GM19324 (cell line): ENCODE measurements at regions not wholly inside any gene's neighbourhood (a gene's known extent, or its start where the extent isn't known, plus 50 kb on each side); places are given as distances from the start of the nearest gene placed in this dataset.
"Not testable (repeated sequence)": the region's sequence is repeated elsewhere in the genome, so short reads cannot be mapped to it uniquely, and the experiment has no call there.

ENCODE experiments used
- ATAC-seq: cut with Tn5 transposase; IDR thresholded peaks from one replicate; pipeline ENCODE4 v1.9.1; 2021; ENCODE audit warnings: mild to moderate bottlenecking, moderate library complexity; ENCODE audit not compliant: unreplicated experiment, low FRiP score

DNA sequence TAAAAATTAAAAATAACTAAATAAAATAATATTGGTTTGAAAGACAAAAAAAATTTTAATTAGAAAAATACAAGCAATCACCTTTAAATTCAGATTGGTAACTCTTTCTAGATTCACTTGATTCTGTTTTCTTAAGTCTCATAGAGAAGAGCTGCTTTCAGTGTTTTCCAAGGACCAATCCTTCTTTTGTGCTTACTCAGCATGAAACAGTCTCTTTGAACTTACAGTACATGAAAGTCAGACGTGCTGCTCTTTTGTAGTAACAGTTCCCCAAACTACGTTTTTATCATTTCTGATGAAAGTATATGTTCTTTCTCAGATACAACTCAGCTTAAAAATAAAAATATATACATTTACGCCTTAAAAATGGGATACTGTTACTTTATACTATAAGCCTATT lies 171.9 kb upstream of the CCDC54 start:
- no peak for ATAC-seq

DNA sequence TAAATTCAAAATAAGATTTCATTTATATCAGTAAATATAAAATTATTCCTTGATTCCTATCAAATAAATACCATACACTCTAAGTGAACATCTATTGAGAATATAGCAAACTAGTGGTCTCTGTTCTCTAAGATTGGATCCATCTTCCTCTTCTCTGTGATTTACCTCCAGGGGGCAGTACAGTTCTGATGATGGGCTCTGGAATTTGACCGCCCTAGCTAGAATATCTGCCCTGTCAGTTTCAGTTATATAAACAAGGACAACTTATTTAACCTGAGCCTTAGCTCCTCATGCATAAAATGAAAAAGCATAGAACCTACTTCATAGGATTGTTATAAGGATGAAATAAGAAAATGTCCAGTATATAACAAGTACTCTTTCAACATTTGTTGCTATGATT lies 171.1 kb upstream of the CCDC54 start:
- ATAC-seq, result no peak

DNA sequence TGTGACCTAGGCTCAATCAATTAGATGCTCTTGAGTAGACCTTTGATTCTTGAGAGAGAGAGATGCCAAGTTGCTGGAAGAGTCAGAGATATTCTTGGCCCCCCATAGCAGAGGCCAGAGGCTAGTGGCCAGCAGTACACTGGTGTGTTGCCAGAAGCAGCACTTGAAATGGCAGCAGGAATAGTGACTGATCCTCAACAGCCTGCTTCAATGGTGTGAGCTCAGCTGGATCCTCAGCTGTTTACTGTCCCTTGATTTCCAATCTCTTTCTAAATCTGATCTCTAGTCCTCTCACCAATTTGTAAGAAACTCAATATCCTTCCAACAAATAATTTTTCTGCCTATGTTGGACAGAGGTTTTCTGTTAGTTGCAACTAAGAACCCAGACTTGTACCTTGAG lies 170.3 kb upstream of the CCDC54 start:
- ATAC-seq, result no peak

DNA sequence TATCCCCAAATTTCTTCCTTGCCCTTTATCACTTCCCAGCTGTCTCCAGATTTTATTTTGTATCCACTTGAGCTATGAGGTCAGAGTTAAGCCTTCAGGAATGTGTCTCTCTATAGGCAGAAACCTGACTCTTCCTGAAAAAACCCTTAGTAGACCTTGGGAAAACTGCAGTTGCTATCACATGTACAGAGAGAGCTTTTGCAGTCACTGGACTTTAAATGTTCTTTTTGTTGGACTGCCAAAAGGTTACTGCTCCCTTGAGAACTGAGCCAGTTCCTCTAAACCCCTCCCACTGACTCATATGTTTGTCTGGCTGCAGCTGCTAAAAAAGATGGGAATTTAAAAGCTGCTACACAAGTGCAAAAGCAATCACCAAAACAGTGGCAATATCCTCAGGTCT lies 169.1 kb upstream of the CCDC54 start:
- ATAC-seq, result no peak

DNA sequence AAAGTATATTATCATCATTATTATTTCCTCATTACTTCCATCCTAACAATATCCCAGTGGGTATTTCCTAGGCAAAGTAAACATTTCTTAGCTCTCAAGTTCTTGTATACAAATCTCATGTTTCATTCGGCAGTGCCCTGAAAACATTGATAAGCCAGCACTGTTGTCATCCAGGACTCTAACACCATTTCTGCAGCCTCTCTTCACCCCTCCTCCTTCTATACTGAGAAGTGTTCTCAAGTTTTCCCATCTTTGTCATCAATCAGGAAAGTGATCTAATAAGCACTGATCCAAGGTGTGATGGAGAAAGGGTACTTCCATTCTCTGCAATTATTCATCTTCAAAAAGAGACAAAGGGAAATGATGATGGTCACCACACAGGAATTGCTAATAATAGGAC lies 168.4 kb upstream of the CCDC54 start:
- no peak for ATAC-seq

DNA sequence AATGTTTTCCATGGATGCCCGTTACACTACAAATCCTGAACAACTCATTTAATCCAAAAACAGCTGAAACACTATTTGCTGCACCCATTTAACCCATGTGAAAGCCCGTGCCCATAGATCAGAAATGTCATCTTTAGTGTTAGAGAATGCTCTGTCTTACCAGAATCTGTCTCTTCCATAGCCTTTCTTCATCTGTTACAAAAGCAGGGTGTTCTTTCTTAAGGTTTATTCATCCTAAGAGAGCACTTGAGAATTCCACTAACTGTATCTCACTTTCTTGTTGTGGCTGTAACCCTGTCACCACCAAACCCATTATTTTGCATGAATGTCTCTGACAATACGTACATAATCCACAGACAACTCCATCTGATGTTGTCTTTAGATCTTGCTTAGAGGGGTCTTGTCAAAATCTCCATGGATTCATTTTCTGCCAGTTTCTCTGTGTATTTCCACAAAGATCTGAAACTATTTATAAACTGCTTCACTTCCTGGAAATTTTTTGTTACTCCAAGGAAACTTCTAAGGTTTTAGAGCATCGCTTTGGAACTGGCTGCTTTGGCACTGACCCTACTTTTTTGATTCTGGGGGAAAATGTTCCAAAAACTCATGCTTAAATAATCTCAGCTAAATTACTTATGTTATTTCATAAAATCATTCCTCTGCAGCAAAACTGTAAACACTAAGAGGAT lies 167.8 kb upstream of the CCDC54 start:
- ATAC-seq, result no peak

DNA sequence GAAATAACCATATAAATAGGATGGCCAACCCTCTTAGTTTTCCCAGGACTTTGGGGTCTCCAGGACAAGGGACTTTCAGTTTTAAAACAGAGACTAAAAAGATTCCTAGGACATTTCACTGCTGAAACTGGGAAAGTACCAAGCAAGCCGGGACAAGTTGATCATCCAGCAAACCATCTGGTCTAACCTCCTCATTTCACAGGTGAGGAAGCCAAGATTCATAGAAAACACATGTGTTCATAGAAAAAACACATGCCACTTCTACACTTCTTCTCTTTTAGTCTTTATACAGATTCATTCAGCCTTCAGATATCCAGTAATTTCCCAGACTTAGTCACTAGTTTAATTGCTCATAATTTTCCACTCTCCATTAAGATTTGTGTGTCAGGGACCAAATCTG lies 165.6 kb upstream of the CCDC54 start:
- no peak for ATAC-seq

DNA sequence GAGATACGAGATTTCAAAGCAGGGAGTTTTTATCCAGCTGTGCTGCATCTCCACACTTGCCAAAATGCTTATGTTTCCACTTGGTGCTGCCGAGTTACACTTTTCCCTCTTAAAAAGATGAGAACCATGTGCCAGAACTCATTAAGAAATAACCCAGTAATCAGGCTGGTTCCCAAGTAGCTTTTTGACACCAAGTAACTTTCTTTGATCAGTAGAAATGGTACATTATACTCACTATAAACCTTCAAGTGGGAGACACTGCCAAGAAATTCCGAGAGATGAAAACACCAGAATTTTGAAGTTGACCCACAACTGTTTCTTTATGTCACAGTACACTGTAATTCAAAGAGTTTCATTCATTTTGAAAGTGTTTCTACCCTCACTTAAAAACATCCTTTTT lies 164.6 kb upstream of the CCDC54 start:
- ATAC-seq, result no peak

DNA sequence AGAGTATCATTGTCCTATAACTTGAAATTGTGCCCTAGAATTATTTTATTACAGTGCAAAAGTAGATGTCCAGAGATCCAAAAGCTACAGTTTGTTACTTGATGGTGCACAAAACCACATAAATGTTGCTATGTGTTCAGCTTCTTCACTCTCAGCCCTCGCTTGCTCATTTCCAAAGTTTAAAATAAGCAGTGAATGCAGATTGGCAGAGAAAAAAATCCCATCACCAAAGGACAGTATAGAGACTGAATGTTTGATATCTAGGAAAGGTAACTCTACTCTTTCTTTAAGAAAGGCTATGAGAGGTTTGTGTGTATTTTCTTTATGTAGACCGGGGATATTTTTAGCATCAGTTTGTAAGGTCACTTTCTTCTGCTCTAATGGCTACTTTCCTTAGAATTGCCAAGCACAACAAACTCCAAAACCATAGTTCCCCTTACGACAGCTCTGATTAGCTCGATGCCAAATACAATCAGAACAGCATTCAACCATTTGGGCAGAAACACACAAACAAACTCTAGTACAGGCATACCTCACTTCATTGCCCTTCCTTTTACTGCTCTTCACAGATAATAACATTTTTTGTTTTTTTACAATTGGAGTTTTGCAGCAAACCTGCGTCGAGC lies 164.1 kb upstream of the CCDC54 start:
- no peak for ATAC-seq

DNA sequence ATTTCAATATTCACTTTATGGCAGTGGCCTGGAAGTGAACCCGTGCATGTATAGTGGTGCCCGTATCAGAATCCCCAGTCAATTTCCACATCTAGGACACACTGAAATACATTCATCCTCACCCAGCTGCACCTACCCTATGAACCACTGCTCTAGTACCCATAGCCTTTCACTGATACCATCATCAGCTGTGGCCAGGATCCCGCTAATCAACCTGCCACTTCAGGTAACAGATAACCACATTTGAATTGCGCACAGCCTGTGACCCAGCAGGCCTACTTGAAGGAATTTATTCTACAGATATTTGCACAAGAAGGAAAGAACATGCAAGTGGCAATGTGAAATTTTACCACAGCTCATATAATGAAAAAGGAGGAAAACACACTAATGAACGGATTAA lies 161.0 kb upstream of the CCDC54 start:
- no peak for ATAC-seq

DNA sequence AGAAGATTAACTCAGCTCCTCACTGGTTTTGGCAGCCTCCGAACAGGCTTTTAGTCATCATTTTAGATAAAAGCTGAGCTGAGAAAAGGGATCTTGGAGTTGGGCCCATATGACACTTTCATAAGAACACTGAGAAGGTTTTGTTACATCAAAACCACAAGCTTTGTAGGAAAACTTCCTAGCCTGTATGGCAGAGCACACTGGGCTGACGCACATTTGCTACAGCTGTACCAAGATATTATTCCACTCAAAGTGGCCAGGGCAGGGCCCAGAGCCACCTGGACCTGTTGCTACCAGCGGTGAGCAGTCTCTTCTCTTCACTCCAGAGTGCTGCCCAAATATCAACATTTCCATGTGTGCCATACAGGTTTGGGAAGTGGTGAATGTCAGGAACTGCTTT lies 160.5 kb upstream of the CCDC54 start:
- ATAC-seq, result no peak

DNA sequence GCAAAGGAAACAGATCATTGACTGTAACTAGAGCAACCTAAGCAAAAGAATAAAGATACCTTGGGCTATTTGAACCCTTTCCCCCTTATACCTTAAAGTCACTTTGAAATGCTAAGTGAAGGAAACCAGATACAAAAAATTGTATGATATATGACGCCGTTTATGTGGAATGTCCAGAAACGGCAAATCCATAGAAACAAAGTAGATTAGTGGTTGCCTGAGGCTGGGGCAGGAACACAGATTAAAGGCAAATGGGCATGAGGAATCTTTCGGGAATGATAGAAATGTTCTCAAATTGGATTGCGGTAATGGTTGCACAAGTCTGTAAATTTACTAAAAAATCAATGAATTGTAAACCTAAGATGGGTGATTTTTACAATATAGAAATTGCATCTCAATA lies 160.1 kb upstream of the CCDC54 start:
- ATAC-seq, result no peak

DNA sequence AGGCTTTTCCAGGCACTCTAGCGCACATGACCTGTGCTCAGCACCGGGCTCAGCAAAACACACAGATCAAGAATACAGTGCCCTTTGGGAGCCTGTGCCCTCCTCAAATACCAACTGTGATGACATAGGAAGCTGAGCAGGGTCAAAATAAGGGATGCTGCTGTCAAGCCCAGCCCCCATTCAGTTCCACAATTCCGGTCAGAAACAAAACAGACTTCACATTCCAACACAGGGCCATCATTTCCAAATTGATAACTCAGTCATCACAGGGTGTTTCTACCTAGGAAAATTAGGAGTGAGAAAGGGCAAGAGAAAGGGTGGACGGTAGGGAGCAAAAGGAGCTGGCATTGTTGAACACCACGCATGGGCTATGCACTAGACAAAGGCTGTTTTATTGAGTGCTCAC lies 158.4 kb upstream of the CCDC54 start:
- ATAC-seq, result no peak

DNA sequence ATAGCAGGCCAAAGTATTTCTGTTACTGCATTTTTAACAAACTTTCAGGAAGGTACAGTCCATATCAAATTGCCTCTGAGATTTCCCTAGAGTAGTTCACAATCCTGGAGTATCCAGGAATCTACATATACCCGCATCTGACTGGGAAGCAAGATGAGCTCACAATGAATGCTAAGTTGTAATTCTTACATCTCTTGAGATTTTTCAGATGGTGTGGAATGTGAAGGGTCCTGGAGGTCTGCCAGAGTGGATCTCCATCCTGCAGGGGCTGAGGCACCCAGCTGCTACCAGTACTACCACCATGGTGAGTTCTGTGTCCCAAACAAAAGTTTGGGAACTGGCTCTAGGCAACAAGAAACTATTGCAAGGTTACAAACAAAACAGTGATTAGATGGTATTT lies 156.7 kb upstream of the CCDC54 start:
- no peak for ATAC-seq

DNA sequence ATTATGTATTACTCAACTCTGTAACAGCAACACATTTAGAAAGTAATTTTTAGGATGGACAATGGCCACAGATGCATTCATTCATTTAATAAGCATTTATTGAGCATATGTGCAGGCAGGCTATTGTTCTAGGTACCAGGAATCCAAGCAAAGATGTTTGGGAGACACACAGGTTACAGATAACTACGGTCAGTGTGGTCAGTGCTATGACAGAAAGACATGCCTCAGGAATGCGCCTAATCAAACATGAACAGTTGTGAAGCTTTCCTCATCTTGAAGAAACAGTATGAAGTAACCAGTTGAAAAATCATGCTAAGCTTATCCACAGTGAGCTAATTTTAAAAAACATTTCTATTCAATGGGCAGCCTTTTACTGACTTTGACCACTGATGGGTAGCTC lies 155.4 kb upstream of the CCDC54 start:
- no peak for ATAC-seq

DNA sequence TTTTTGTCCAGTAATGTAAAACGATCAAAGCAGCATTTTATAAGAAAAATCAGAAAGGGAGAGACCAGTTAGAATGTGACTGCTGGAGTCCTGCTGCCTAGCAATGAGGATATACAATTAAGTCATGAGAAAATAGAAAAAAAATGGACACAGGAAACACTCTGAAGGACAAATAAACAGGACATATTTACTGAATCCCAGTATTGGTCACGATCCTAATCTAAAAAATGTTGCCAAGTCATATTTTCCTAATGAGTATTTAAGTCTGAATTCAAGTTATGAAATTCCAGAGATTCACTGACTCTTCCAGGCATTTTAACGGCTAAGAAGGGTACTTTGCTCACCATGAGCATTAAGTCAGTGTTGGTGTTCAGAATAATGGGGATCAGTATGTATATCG lies 154.3 kb upstream of the CCDC54 start:
- no peak for ATAC-seq

DNA sequence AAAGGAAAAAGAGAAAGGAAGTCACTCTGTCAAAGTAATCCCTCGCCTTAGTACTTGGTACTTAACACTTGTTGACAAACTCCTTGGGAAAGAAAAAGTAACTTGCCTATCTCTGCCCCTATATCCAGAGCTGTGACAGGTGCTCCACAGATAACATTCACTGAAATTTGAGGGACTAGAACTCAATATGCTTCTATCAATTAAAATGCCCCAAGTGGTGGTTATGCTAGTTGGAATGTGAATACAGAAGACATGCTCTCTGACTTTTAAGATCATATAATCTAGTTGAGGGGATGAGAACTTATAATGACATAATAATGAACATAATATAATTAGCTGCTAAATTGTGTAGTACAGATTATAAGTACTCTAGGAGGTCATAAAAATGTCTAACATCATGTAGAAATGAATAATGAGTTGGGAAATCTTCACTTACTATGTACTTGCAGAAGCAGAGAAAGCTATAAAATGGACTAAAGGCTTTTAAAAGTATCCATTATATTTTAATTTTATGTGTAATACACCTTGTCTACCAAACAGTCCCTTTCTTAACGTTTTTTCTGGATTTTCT lies 153.1 kb upstream of the CCDC54 start:
- ATAC-seq, result no peak

DNA sequence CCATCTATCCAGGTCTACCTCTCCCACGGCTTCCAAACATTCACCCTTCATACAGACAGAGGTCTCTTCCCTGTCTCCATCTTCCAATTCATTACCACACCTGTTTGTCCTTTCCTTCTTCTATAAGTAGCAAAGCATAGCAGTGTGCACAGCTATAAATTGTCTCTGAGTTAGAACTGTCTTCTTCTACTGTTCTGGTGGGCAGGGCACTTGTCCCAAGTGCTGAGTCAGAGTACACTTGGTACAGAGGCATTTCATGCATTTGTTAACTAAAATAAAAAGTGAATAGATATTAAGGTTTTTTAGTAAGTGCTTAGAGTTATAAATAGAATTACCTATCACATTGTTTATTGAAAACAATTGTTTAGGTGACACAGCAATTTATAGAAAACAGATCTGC lies 150.1 kb upstream of the CCDC54 start:
- ATAC-seq, result no peak

DNA sequence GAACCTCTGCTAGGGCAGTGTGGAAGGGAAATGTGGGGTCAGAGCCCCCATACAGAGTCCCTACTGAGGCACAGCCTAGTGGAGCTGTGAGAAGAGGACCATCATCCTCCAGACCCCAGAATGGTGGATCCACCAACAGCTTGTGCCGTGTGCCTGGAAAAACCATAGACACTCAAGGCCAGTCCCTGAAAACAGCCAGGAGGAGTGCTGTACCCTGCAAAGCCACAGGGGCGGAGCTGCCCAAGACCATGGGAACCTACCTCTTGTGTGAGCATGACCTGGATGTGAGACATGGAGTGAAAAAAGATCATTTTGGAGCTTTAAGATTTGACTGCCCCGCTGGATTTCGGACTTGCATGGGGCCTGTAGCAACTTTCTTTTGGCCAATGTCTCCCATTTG lies 143.4 kb upstream of the CCDC54 start:
- not testable (repeated sequence) for ATAC-seq

DNA sequence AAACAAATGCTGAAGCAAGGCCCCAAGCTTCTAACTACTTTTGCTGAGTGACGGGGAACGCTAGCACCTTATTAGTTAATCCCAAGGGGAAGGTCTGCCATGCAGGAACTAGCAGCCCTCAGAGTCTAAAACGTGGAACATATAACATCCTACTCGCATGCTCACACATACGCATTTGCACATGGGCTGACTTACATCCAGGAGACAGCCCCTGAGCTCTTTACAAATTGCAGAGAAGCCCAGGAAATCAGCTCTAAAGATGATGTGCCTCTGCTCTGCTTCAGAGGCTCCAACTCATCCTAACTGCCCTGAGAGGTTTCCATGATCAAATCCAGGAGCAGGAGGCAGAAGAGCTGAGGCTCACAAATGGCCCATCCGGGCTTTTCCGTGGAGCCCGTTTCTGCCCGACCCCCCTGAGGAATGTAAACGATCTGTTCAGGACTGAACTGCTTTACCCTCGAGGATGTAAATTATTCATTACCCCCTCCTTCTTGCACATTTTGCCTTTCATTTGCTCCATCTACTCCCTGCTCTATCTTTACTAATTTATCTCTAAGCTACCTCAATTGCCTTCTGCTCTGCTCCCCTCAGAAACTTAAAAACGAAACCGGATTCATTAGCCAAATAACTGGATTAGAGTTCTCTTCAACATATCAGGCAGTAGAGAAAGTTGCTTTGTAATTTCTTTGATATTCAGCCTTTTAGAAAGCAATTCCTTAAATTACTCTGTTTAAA lies 141.9 kb upstream of the CCDC54 start:
- ATAC-seq, result no peak

DNA sequence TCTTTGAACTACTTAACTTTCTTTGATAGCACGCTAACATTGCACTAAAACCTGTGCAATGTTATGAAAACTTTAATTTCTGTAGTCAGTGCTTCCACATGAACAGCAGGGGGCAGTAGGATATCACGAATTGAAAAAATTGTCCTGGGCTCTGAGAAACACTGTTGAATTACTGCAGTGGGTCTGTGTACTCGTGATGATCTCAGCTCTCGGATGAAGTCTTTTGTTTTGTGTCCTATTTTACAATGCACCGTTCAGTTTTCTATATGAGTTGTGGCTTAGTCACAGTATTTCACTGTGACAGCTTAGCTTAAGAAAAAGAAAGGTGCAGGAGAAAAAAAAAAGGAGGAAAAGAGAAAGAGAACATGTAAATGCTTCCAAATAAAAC lies 141.3 kb upstream of the CCDC54 start:
- ATAC-seq, result no peak
